Calu3 (cell line): ENCODE measurements at regions not wholly inside any gene's neighbourhood (a gene's known extent, or its start where the extent isn't known, plus 50 kb on each side); places are given as distances from the start of the nearest gene placed in this dataset.

Source experiments
- BruUV-seq: library from RNA; stranded (reverse); fragments of 400-500 nt; replicated peaks from 2 replicates; lab custom pipeline; 2021; lab: Mats Ljungman, UMichigan
- CTCF ChIA-PET: fragments of 300-600 bp; sonication (Branson Sonifier 250); formaldehyde crosslinking; loops from one replicate; lab custom pipeline; 2022; ENCODE audit warnings: antibody characterized with exemption; lab: Charles Lee
- DNase-seq: peaks from one replicate; pipeline ENCODE4 v3.0.0; 2022
- H3K27ac Mint-ChIP-seq: one replicate; pipeline ENCODE4 v1.8.0; 2022; ENCODE audit warnings: mixed read lengths; ENCODE audit not compliant: unreplicated experiment
- H3K27me3 Mint-ChIP-seq: one replicate; pipeline ENCODE4 v1.8.0; 2022; ENCODE audit warnings: mixed read lengths; ENCODE audit not compliant: unreplicated experiment
- H3K36me3 Mint-ChIP-seq: one replicate; pipeline ENCODE4 v1.8.0; 2022; ENCODE audit warnings: mild to moderate bottlenecking, moderate library complexity, mixed read lengths; ENCODE audit not compliant: insufficient read depth, unreplicated experiment
- H3K4me1 Mint-ChIP-seq: one replicate; pipeline ENCODE4 v1.8.0; 2022; ENCODE audit warnings: mild to moderate bottlenecking, low read depth, mixed read lengths; ENCODE audit not compliant: unreplicated experiment
- H3K4me3 Mint-ChIP-seq: one replicate; pipeline ENCODE4 v1.8.0; 2022; ENCODE audit warnings: mild to moderate bottlenecking, low read depth, moderate library complexity, mixed read lengths; ENCODE audit not compliant: unreplicated experiment
- H3K9me3 Mint-ChIP-seq: one replicate; pipeline ENCODE4 v1.8.0; 2022; ENCODE audit warnings: low read depth, mixed read lengths; ENCODE audit not compliant: unreplicated experiment
- intact Hi-C: fragments of 100-400 bp; cut with micrococcal nuclease; formaldehyde crosslinking; loops from one replicate; pipeline ENCODE4 v1.10.0; 2022; ENCODE audit not compliant: unreplicated experiment
- TF ChIP-seq, protein P1 (sequence below): fragments of 200-600 bp; IDR thresholded peaks from one replicate; pipeline ENCODE4 v1.8.0; 2022; ENCODE audit warnings: antibody characterized with exemption; ENCODE audit not compliant: unreplicated experiment

DNA sequence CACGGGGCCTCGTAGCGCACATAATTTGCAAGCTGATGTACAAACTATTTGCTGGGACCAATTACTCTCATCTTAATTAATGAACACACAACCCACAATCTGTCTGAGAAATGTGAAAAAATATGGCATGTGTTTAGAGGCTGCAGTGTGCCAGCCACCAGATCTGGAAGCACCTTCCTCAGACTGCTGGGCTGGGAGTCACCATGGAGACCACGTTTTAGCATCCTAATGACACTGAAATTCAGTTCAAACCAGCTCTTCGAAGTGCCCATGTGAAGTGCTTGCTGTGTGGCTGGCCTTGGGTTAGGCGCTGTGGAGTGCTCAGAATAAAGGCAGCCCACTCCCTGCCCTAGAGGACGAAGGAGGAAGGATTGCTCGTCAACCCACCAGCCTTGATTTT is 482.4 kb downstream of the OMA1 start:
- Mint-ChIP-seq H3K4me1 (peaks cover 33% of the 10 kb centered on the region), H3K9me3 (no peaks in the 10 kb centered on the region), H3K27me3 (no peaks in the 10 kb centered on the region), H3K27ac (no peak overlapping the region), H3K36me3 (no peaks in the 10 kb centered on the region), H3K4me3 (no peak overlapping the region)
- intact Hi-C loops, result no loop called here
- CTCF ChIA-PET, result no interaction called here
- no peak for DNase-seq
- TF ChIP-seq, protein P1, sequence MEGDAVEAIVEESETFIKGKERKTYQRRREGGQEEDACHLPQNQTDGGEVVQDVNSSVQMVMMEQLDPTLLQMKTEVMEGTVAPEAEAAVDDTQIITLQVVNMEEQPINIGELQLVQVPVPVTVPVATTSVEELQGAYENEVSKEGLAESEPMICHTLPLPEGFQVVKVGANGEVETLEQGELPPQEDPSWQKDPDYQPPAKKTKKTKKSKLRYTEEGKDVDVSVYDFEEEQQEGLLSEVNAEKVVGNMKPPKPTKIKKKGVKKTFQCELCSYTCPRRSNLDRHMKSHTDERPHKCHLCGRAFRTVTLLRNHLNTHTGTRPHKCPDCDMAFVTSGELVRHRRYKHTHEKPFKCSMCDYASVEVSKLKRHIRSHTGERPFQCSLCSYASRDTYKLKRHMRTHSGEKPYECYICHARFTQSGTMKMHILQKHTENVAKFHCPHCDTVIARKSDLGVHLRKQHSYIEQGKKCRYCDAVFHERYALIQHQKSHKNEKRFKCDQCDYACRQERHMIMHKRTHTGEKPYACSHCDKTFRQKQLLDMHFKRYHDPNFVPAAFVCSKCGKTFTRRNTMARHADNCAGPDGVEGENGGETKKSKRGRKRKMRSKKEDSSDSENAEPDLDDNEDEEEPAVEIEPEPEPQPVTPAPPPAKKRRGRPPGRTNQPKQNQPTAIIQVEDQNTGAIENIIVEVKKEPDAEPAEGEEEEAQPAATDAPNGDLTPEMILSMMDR, result no peak
- BruUV-seq, result no TSS peak

DNA sequence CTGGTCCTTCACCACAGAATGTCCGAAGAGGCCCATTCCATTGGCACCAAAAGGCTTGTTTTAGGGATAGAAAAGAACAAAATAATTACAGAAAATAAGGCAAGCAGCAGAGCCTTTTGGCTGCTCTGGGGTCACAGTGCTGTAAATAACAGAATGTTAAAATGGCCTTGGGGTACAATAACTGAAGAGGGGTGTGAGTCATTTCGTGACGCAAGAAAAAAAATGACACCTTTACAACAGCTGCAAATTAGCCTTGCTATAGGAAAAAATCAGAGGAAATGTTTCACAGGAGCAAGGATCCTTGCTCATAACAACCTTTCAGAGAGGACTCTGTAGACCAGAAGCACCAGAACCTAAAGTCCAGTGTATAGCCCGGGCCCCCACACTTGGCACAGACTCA is 483.4 kb downstream of the OMA1 start:
- no TSS peak for BruUV-seq
- TF ChIP-seq, protein P1, result no peak
- no peak overlapping the region for H3K4me3 Mint-ChIP-seq
- peaks cover 30% of the 10 kb centered on the region for H3K4me1 Mint-ChIP-seq
- intact Hi-C loops, result no loop called here
- no peak overlapping the region for H3K27ac Mint-ChIP-seq
- CTCF ChIA-PET, result no interaction called here
- no peaks in the 10 kb centered on the region for H3K36me3 Mint-ChIP-seq
- DNase-seq, result no peak
- H3K9me3 Mint-ChIP-seq, result no peaks in the 10 kb centered on the region
- H3K27me3 Mint-ChIP-seq, result no peaks in the 10 kb centered on the region

DNA sequence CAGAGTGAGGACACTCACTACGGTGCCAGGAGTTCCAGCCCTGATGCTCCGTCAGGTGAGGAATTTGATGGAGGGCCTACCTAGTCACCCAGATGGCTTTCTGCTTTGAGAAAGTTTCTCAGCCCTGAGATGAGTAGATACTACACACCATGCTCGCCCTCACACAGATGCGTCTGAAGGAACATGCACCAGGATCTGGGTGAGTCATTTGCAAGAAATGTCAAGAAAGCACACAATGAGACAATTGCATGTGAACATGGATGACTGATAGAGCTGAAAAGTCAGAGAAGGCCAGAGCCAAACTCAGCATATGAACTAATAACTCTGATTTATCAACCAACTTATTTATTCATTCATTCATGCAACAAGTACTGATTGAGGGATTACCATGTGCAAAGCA is 483.9 kb downstream of the OMA1 start:
- no peak for DNase-seq
- intact Hi-C loops, result no loop called here
- BruUV-seq, result no TSS peak
- CTCF ChIA-PET, result no interaction called here
- peaks cover 25% of the 10 kb centered on the region for H3K4me1 Mint-ChIP-seq
- no peaks in the 10 kb centered on the region for H3K9me3 Mint-ChIP-seq
- TF ChIP-seq, protein P1, result no peak
- no peak overlapping the region for H3K4me3 Mint-ChIP-seq
- H3K27me3 Mint-ChIP-seq, result no peaks in the 10 kb centered on the region
- no peaks in the 10 kb centered on the region for H3K36me3 Mint-ChIP-seq
- no peak overlapping the region for H3K27ac Mint-ChIP-seq

DNA sequence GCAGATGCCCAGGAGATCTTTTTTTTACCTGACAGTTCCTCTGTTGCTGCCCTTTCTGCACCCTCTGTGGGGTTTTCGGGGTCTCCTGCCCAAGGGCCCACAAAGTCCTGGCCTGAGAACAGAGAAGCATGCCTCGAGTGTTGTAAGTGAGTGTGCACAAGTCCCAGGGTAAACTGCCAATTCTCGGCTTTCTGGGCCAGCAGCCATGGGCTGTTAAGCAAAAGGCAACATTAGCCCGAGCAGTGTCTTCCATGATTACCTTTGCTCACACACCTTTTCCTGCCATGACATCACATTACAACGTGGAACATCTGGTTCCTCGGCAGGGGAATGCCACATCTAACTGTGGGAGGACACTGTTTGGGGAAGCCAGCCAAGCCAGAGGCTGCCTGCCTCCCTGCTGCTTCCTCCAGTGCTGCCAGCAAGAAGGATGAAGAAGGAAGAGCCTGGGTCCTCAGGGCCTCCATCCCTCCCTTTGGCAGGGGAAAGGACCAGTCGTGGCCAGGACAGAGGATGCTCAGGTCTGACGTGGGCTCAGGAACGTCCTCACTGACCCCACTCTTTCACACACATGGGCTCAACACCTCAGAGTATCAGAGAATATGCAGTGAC is 485.9 kb downstream of the OMA1 start:
- CTCF ChIA-PET, result no interaction called here
- BruUV-seq, result no TSS peak
- intact Hi-C loops, result no loop called here
- H3K4me1 Mint-ChIP-seq, result peaks cover 6% of the 10 kb centered on the region
- no peak for DNase-seq
- H3K27ac Mint-ChIP-seq, result no peak overlapping the region
- no peaks in the 10 kb centered on the region for H3K36me3 Mint-ChIP-seq
- no peak overlapping the region for H3K4me3 Mint-ChIP-seq
- H3K27me3 Mint-ChIP-seq, result no peaks in the 10 kb centered on the region
- TF ChIP-seq, protein P1, result no peak
- peaks cover 9% of the 10 kb centered on the region for H3K9me3 Mint-ChIP-seq
